PC-9 (cell line): ENCODE measurements at regions not wholly inside any gene's neighbourhood (a gene's known extent, or its start where the extent isn't known, plus 50 kb on each side); places are given as distances from the start of the nearest gene placed in this dataset.

Experiments used
- CTCF ChIP-seq: fragments of 200-600 bp; sonication (generic); conservative IDR thresholded peaks from 2 replicates; pipeline ENCODE4 v1.6.1; 2017; ENCODE audit warnings: mixed run types, antibody characterized with exemption, mild to moderate bottlenecking, moderate library complexity
- EZH2 ChIP-seq: fragments of 200-600 bp; sonication (generic); IDR thresholded peaks from 2 replicates; pipeline ENCODE4 v1.8.0; 2017; ENCODE audit warnings: antibody characterized with exemption, low read depth

GRCh38 chr5:17106521-17106920 lies 110.9 kb upstream of the BASP1 start:
- TF ChIP-seq CTCF = no peak
- no peak for TF ChIP-seq EZH2
